GM12873 (cell line): ENCODE measurements at regions not wholly inside any gene's neighbourhood (a gene's known extent, or its start where the extent isn't known, plus 50 kb on each side); places are given as distances from the start of the nearest gene placed in this dataset.

ENCODE experiments used
- TF ChIP-seq, protein P1 (sequence below): IDR thresholded peaks from 2 replicates; pipeline ENCODE4 v1.5.1; 2012; ENCODE audit warnings: low read depth, mild to moderate bottlenecking, moderate library complexity, low read length, control low read depth; ENCODE audit not compliant: insufficient read depth; ENCODE audit errors: missing control alignments

DNA sequence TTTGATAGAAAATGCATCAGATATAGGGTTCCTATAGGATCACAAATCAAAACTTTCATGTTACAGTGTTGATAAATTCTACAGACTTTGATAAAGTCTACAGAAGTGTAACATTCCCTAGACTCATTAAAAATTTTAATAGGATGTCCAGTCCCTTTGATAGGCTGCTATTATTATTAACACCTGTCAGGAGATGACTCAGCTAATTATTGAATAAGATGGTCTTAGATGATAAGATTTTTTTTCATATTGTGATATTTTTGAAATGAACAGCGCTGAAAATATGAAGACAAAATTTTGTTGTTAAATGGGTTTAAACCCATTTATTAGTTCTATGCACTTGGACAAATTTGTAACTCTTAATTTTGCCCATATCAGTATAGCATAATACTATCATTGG lies 356.8 kb upstream of the SLITRK1 start:
- TF ChIP-seq, protein P1, sequence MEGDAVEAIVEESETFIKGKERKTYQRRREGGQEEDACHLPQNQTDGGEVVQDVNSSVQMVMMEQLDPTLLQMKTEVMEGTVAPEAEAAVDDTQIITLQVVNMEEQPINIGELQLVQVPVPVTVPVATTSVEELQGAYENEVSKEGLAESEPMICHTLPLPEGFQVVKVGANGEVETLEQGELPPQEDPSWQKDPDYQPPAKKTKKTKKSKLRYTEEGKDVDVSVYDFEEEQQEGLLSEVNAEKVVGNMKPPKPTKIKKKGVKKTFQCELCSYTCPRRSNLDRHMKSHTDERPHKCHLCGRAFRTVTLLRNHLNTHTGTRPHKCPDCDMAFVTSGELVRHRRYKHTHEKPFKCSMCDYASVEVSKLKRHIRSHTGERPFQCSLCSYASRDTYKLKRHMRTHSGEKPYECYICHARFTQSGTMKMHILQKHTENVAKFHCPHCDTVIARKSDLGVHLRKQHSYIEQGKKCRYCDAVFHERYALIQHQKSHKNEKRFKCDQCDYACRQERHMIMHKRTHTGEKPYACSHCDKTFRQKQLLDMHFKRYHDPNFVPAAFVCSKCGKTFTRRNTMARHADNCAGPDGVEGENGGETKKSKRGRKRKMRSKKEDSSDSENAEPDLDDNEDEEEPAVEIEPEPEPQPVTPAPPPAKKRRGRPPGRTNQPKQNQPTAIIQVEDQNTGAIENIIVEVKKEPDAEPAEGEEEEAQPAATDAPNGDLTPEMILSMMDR: no peak

DNA sequence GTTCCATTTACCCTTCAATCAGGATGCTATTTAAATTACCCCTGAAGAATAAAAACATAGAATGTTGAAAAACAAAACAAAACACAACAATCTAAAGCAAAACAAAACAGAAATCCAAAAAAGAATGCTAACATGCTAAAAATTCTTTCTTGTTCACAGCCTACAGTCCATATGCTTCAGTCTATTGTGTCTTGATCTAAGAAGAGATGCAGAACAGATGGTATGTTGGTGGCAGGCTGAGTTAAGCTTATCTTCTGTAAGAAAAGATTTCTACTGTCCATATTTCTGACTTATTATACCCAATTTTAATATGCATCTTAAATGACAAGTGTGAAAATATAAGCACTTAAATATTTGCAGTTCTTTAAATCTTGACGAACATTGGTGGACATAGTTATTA lies 356.1 kb upstream of the SLITRK1 start:
- TF ChIP-seq, protein P1: no peak

DNA sequence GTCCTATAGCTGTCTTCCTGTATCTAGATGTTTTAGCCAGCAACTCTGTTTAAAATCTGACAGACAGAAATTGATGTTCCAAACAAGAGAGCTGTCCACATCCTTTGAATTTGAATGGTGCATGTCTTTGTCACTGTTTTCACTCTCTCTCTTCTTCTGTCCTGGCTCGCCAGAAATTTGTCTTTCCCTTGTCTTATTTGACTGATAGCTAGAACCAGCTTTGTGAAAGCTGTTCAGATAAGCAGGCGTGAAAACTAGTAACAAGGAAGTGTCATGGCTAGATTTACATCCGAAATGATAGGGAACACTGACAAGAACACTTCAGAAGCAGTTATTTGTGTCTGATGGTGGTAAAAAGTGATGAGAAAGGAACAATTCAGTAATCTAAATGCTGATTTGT lies 354.9 kb upstream of the SLITRK1 start:
- TF ChIP-seq, protein P1: no peak

- TF ChIP-seq, protein P1: no peak
Measured at GRCh38 chr13:84234416-84234815, 352.1 kb upstream of the SLITRK1 start.

DNA sequence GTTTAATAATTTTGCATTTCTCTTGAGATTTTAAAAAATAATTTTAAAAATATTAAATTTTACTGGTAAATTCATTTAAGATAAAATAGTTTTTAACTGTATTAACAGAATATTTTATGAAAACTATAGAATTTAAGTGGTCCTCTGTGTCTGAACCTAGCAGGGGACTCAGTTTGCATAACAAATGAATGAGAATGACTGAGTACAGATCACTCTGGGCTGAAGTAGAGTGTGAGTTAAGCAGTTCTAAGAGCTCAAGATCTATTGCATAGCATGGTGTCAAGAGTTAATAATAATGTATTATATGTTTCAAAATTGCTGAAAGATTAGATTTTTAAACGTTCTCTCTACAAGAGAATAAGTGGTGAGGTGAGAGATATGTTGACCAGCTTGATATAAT lies 348.3 kb upstream of the SLITRK1 start:
- TF ChIP-seq, protein P1: no peak

- TF ChIP-seq, protein P1: no peak
Measured at GRCh38 chr13:84211048-84211447, 328.8 kb upstream of the SLITRK1 start.

- TF ChIP-seq, protein P1: no peak
Measured at GRCh38 chr13:84208246-84208910, 326.1 kb upstream of the SLITRK1 start.
